ENCODE measurements at regions not wholly inside any gene's neighbourhood (a gene's known extent, or its start where the extent isn't known, plus 50 kb on each side); places are given as distances from the start of the nearest gene placed in this dataset.
"Not testable (repeated sequence)": the region's sequence is repeated elsewhere in the genome, so short reads cannot be mapped to it uniquely, and the experiment has no call there.

GRCh38 chr18:997499-997898 lies 92.8 kb downstream of the ADCYAP1 start:
- no peak for DNase-seq (ENCODE audit: low read depth)

- DNase-seq (ENCODE audit: low read depth), result peak; percentile 33
Observed at GRCh38 chr18:998936-999335, 94.3 kb downstream of the ADCYAP1 start.

DNA sequence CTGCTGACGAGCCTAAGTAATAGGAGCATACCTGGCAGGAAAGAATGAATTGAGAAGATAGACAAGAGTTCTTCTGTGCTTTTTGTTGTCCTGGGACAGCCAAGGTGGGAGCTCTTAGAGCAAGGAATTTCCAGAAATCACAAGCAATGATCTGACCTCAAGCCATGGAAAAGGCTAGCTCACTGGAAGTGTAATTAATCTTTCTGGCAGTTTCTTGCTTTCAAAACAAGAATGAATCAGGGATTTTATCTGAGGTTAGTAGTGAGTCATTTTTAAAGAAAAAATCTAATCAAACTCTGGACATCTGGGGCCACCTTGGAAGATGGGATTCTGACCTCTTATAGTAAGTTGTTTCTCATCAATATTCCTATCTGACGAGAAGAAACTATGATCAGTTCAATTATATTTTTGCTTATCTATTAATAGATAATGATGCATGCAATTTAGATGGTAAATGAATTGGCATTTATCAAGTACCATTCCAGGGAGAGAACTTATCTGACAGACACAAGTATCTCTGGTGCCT lies 98.0 kb downstream of the ADCYAP1 start:
- DNase-seq (ENCODE audit: low read depth), result peak; percentile 80

DNA sequence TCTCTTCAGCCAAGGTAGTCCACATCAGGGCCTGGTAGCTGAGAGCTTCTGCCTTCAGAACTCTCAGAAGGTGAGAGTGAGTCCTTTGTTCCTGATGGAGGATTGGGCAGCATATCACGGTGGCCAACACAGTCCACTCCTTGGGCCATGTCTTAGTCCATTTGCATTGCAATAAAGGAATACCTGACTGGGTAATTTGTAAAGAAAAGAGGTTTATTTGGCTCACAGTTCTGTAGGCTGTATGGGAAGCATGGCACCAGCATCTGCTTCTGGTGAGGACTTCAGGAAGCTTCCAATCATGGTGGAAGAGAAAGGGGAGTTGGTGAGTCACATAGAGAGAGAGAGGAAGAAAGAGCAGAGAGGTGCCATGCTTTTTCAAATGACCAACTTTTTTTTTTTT lies 98.8 kb downstream of the ADCYAP1 start:
- no peak for DNase-seq (ENCODE audit: low read depth)

- DNase-seq (ENCODE audit: low read depth), result no peak
Observed at GRCh38 chr18:1006304-1006703, 101.6 kb downstream of the ADCYAP1 start.

DNA sequence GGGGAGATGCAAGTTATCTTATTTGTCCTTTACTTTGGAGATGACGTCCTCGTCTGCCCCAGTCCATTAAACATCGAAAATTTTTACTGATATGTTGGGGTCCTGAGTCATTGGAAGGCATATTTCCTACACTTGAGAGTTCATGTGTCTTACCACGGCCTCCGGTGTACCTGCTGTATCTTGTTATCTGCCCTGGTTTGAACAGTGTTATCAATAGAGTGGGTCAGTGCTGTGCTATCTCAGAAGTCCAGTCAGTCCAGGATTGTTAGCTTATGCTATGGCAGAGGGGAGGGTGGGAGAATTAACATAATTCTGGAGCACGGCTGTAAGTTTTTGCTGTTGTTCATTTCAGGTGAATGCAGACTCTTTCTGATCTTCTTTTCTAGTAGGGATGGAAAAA lies 102.3 kb downstream of the ADCYAP1 start:
- DNase-seq (ENCODE audit: low read depth), result no peak

DNA sequence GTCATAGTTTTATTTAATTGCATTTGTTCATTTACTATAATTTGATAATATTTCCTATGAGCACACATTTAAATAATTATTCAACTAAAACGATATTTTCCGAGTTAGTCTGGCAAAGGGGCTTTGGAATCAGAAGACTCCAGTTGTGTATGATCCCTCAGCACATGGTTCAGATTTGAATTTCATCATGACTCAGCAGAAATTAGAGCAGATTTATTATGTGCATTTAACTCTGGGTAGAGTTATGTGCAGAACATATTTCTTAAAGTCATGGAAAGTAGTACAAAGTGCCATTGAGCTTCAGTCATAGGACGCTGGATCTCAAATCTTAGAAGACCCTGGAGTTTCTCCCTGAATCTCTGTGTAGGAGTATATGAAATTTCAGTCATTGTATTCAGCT lies 106.7 kb downstream of the ADCYAP1 start:
- no peak for DNase-seq (ENCODE audit: low read depth)

- peak; percentile 65 for DNase-seq (ENCODE audit: low read depth)
Observed at GRCh38 chr18:1012775-1013174, 108.1 kb downstream of the ADCYAP1 start.

DNA sequence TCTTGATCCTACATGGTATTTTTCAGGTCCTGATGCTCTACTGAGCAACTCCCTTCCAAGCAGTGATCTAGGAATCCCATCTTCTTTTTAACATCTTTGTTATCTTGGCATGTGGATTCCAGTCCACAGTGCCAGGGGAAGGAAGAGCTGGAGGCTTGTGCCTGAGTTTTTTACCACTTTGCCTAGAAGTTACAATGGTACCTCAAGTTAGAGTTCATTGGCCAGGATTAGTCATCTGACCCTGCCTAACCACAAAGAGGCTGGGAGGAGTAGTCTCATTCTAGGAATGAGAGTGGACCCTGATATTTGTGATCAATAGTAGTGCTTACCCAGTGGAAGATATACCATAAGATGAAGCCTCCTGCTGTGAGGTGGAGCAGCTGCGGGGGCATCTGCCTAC lies 109.3 kb downstream of the ADCYAP1 start:
- DNase-seq (ENCODE audit: low read depth), result peak; percentile 32

GRCh38 chr18:1014509-1014908 lies 109.8 kb downstream of the ADCYAP1 start:
- DNase-seq (ENCODE audit: low read depth), result peak; percentile 30

GRCh38 chr18:1014951-1015624 lies 110.4 kb downstream of the ADCYAP1 start:
- peak; percentile 78 for DNase-seq (ENCODE audit: low read depth)

GRCh38 chr18:1015777-1016176 lies 111.1 kb downstream of the ADCYAP1 start:
- peak; percentile 26 for DNase-seq (ENCODE audit: low read depth)

- peak; percentile 45 for DNase-seq (ENCODE audit: low read depth)
Observed at GRCh38 chr18:1017227-1018058, 112.8 kb downstream of the ADCYAP1 start.

GRCh38 chr18:1018181-1018681 lies 113.6 kb downstream of the ADCYAP1 start:
- DNase-seq (ENCODE audit: low read depth), result peak; percentile 13

- DNase-seq (ENCODE audit: low read depth), result no peak
Observed at GRCh38 chr18:1019191-1019590, 114.5 kb downstream of the ADCYAP1 start.

DNA sequence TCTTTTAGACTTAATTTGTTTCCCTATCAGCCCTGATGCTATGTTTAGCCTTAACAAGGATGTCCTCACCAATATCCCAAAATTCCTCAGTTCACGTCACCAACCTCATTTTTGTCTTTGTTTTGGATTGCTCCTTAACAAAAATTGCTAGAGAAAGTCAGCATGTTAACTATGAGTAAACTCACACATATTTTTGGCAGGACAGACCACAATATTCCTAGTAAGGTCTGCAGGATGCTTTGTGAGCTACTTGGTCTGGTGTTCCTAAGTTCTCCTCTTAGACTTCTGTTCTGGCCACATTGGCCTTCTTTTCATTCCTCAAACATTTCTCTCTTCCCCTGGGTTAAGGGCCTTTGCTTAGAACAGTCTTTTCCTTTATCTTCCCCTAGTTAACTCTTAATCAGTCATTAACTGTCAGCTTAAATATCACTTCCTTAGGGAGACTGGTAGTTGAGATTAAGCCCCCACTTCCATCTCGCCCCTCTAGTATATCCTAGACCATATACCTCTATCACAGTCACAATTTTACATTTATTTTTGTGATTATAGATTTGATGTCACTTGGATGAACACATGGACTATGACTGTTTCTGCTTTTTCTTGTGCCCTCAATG lies 116.2 kb downstream of the ADCYAP1 start:
- no peak for DNase-seq (ENCODE audit: low read depth)

- no peak for DNase-seq (ENCODE audit: low read depth)
Observed at GRCh38 chr18:1026930-1027329, 122.3 kb downstream of the ADCYAP1 start.

DNA sequence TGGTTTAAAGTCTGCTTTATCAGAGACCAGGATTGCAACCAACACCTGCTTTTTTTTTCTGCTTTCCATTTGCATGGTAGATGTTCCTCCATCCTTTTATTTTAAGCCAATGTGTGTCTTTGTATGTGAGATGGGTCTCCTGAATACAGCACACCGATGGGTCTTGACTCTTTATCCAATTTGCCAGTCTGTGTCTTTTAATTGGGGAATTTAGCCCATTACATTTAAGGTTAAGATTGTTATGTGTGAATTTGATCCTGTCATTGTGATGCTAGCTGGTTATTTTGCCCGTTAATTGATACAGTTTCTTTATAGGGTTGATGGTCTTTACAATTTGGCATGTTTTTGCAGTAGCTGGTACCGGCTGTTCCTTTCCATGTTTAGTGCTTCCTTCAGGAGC lies 128.4 kb downstream of the ADCYAP1 start:
- DNase-seq (ENCODE audit: low read depth), result not testable (repeated sequence)

GRCh38 chr18:1034971-1035370 lies 130.3 kb downstream of the ADCYAP1 start:
- DNase-seq (ENCODE audit: low read depth), result no peak

DNA sequence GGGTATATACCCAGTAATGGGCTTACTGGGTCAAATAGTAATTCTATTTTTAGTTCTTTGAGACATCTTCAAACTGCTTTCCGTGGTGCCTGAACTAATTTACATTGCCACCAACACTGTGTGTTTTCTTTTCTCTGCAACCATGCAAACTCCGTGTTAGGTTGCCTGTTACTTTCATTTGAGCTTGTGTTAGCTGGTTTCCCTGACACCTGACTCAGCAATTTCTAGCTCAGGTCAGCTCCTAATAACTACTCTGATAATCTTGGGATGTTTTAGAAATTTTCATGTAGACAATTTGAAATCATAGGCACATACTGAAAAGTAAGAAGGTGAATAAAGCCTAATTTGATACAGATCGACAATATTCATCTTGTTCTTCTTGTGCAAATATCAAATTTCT lies 132.3 kb downstream of the ADCYAP1 start:
- DNase-seq (ENCODE audit: low read depth), result no peak

- no peak for DNase-seq (ENCODE audit: low read depth)
Observed at GRCh38 chr18:1037776-1038175, 133.1 kb downstream of the ADCYAP1 start.

GRCh38 chr18:1039421-1039820 lies 134.8 kb downstream of the ADCYAP1 start:
- DNase-seq (ENCODE audit: low read depth), result no peak

Measured in renal cortical epithelial cell (primary cell).